ENCODE measurements at regions not wholly inside any gene's neighbourhood (a gene's known extent, or its start where the extent isn't known, plus 50 kb on each side); places are given as distances from the start of the nearest gene placed in this dataset.

DNA sequence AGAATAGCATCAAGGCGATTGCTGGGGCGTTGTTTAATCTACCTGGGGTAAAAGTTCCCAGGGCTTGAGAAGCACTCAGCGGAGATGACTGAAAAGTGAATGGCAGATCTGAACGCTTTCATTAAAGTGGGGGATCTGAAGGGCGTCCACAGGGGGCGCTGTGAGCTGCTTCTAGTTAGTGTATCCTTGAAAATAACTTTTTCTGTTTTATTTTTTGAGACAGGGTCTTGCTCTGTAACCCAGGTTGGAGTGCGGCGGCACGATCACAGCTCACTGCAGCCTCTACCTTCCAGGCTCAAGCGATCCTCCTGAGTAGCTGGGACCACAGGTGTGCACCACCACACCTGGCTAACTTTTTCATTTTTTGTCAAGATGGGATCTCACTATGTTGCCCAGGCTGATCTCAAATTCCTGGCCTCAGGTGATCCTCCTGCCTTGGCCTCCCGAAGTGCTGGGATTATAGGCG is 360.4 kb downstream of the SEC14L1 start (continued):
- TF ChIP-seq, protein P1, sequence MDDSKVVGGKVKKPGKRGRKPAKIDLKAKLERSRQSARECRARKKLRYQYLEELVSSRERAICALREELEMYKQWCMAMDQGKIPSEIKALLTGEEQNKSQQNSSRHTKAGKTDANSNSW (CRISPR knock-in tag; IDR thresholded peaks at IDR 0.05; ENCODE audit: borderline replicate concordance): no peak
- TF ChIP-seq GABPB1 (CRISPR knock-in tag; IDR thresholded peaks at IDR 0.05): no peak
- TF ChIP-seq ZNF460 (CRISPR knock-in tag; IDR thresholded peaks at IDR 0.05; ENCODE audit: borderline replicate concordance): peak; percentile 70
- 0 out of 2 replicates have a peak, but pooled peaks have one; percentile 9 for TF ChIP-seq HOXA3 (CRISPR knock-in tag; IDR thresholded peaks at IDR 0.05)
- no peak for TF ChIP-seq ZNF343 (CRISPR knock-in tag; IDR thresholded peaks at IDR 0.05)
- TF ChIP-seq CAMTA2 (CRISPR knock-in tag; IDR thresholded peaks at IDR 0.05; ENCODE audit: borderline replicate concordance): no peak
- TF ChIP-seq ZNF780A (CRISPR knock-in tag; IDR thresholded peaks at IDR 0.05): no peak
- no peak for TF ChIP-seq ATF1 (CRISPR knock-in tag; IDR thresholded peaks at IDR 0.05)
- TF ChIP-seq SMAD1 (CRISPR knock-in tag; IDR thresholded peaks at IDR 0.05; ENCODE audit: borderline replicate concordance, low read depth): no peak
- TF ChIP-seq, protein P2, sequence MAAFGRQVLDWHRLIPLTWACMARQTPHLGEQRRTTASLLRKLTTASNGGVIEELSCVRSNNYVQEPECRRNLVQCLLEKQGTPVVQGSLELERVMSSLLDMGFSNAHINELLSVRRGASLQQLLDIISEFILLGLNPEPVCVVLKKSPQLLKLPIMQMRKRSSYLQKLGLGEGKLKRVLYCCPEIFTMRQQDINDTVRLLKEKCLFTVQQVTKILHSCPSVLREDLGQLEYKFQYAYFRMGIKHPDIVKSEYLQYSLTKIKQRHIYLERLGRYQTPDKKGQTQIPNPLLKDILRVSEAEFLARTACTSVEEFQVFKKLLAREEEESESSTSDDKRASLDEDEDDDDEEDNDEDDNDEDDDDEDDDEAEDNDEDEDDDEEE (CRISPR knock-in tag; IDR thresholded peaks at IDR 0.05): no peak
- TF ChIP-seq ZNF678 (CRISPR knock-in tag; IDR thresholded peaks at IDR 0.05): no peak
- no peak for TF ChIP-seq TOE1 (CRISPR knock-in tag; IDR thresholded peaks at IDR 0.05)
- TF ChIP-seq DMAP1 (CRISPR knock-in tag; IDR thresholded peaks at IDR 0.05): no peak
- TF ChIP-seq, protein P3, sequence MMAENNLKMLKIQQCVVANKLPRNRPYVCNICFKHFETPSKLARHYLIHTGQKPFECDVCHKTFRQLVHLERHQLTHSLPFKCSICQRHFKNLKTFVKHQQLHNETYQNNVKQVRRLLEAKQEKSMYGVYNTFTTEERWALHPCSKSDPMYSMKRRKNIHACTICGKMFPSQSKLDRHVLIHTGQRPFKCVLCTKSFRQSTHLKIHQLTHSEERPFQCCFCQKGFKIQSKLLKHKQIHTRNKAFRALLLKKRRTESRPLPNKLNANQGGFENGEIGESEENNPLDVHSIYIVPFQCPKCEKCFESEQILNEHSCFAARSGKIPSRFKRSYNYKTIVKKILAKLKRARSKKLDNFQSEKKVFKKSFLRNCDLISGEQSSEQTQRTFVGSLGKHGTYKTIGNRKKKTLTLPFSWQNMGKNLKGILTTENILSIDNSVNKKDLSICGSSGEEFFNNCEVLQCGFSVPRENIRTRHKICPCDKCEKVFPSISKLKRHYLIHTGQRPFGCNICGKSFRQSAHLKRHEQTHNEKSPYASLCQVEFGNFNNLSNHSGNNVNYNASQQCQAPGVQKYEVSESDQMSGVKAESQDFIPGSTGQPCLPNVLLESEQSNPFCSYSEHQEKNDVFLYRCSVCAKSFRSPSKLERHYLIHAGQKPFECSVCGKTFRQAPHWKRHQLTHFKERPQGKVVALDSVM (CRISPR knock-in tag; IDR thresholded peaks at IDR 0.05): peak; percentile 62; the same call in 1 of the 2 replicates
- TF ChIP-seq, protein P4, sequence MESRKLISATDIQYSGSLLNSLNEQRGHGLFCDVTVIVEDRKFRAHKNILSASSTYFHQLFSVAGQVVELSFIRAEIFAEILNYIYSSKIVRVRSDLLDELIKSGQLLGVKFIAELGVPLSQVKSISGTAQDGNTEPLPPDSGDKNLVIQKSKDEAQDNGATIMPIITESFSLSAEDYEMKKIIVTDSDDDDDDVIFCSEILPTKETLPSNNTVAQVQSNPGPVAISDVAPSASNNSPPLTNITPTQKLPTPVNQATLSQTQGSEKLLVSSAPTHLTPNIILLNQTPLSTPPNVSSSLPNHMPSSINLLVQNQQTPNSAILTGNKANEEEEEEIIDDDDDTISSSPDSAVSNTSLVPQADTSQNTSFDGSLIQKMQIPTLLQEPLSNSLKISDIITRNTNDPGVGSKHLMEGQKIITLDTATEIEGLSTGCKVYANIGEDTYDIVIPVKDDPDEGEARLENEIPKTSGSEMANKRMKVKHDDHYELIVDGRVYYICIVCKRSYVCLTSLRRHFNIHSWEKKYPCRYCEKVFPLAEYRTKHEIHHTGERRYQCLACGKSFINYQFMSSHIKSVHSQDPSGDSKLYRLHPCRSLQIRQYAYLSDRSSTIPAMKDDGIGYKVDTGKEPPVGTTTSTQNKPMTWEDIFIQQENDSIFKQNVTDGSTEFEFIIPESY (CRISPR knock-in tag; IDR thresholded peaks at IDR 0.05): peak; percentile 66; the same call in 1 of the 2 replicates
- TF ChIP-seq, protein P5, sequence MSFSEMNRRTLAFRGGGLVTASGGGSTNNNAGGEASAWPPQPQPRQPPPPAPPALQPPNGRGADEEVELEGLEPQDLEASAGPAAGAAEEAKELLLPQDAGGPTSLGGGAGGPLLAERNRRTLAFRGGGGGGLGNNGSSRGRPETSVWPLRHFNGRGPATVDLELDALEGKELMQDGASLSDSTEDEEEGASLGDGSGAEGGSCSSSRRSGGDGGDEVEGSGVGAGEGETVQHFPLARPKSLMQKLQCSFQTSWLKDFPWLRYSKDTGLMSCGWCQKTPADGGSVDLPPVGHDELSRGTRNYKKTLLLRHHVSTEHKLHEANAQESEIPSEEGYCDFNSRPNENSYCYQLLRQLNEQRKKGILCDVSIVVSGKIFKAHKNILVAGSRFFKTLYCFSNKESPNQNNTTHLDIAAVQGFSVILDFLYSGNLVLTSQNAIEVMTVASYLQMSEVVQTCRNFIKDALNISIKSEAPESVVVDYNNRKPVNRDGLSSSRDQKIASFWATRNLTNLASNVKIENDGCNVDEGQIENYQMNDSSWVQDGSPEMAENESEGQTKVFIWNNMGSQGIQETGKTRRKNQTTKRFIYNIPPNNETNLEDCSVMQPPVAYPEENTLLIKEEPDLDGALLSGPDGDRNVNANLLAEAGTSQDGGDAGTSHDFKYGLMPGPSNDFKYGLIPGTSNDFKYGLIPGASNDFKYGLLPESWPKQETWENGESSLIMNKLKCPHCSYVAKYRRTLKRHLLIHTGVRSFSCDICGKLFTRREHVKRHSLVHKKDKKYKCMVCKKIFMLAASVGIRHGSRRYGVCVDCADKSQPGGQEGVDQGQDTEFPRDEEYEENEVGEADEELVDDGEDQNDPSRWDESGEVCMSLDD (CRISPR knock-in tag; IDR thresholded peaks at IDR 0.05; ENCODE audit: borderline replicate concordance): no peak
- no peak for TF ChIP-seq ZNF709 (CRISPR knock-in tag; IDR thresholded peaks at IDR 0.05)
- no peak for TF ChIP-seq KLF12 (CRISPR knock-in tag; IDR thresholded peaks at IDR 0.05; ENCODE audit: borderline replicate concordance)
- no peak for TF ChIP-seq ZBTB1 (CRISPR knock-in tag; IDR thresholded peaks at IDR 0.05; ENCODE audit: borderline replicate concordance)
- no peak for TF ChIP-seq DNMT3B (CRISPR knock-in tag; conservative IDR thresholded peaks at IDR 0.05)
- TF ChIP-seq, protein P6, sequence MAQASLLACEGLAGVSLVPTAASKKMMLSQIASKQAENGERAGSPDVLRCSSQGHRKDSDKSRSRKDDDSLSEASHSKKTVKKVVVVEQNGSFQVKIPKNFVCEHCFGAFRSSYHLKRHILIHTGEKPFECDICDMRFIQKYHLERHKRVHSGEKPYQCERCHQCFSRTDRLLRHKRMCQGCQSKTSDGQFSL (CRISPR knock-in tag; IDR thresholded peaks at IDR 0.05): 0 out of 2 replicates have a peak, but pooled peaks have one; percentile 43
- TF ChIP-seq SETDB1 (CRISPR knock-in tag; IDR thresholded peaks at IDR 0.05; ENCODE audit: borderline replicate concordance): no peak
- TF ChIP-seq HOXA5 (CRISPR knock-in tag; IDR thresholded peaks at IDR 0.05): no peak
- TF ChIP-seq ZSCAN22 (CRISPR knock-in tag; IDR thresholded peaks at IDR 0.05): no peak

Data from HepG2 (cell line).